GM23338 (cell line): ENCODE measurements at regions not wholly inside any gene's neighbourhood (a gene's known extent, or its start where the extent isn't known, plus 50 kb on each side); places are given as distances from the start of the nearest gene placed in this dataset.

ENCODE experiments used
- ATAC-seq: fragments of 200-7000 bp; cut with Tn5 transposase; 3 replicates; pipeline ENCODE4 v1.9.1; 2020
- DNase-seq: peaks from one replicate; pipeline ENCODE4 v3.0.0-alpha.2; 2015; ENCODE audit warnings: low spot score
- H2AFZ ChIP-seq: fragments of 200-600 bp; sonication (generic); 2 replicates; pipeline ENCODE4 v1.8.0; 2016; ENCODE audit warnings: antibody characterized with exemption, mild to moderate bottlenecking, moderate library complexity
- H3F3A ChIP-seq: fragments of 200-600 bp; sonication (generic); replicated peaks from 2 replicates; pipeline ENCODE4 v1.8.0; 2017; ENCODE audit warnings: antibody characterized with exemption, mixed run types, low read depth
- H3K27ac ChIP-seq: fragments of 200-600 bp; sonication (generic); 2 replicates; pipeline ENCODE4 v1.6.1; 2016; ENCODE audit warnings: low read depth
- H3K27me3 ChIP-seq: fragments of 200-600 bp; sonication (generic); 2 replicates; pipeline ENCODE4 v1.8.0; 2016; ENCODE audit warnings: mild to moderate bottlenecking, mixed run types, moderate library complexity; ENCODE audit not compliant: insufficient read depth
- H3K36me3 ChIP-seq: fragments of 200-600 bp; sonication (generic); 2 replicates; pipeline ENCODE4 v1.8.0; 2016; ENCODE audit warnings: mild to moderate bottlenecking; ENCODE audit not compliant: insufficient read depth
- H3K4me1 ChIP-seq: fragments of 200-600 bp; sonication (generic); 2 replicates; pipeline ENCODE4 v1.8.0; 2016; ENCODE audit warnings: mild to moderate bottlenecking, moderate library complexity; ENCODE audit not compliant: insufficient read depth
- H3K4me2 ChIP-seq: fragments of 200-600 bp; sonication (generic); 2 replicates; pipeline ENCODE4 v1.7.1; 2017; ENCODE audit warnings: mixed run types
- H3K4me3 ChIP-seq: fragments of 200-600 bp; sonication (generic); 2 replicates; pipeline ENCODE4 v1.6.1; 2016; ENCODE audit warnings: mixed run types
- H3K79me2 ChIP-seq: fragments of 200-600 bp; sonication (generic); replicated peaks from 2 replicates; pipeline ENCODE4 v1.8.0; 2017; ENCODE audit warnings: mild to moderate bottlenecking; ENCODE audit not compliant: insufficient read depth
- H3K9me2 ChIP-seq: fragments of 200-600 bp; sonication (generic); 2 replicates; pipeline ENCODE4 v1.8.0; 2017; ENCODE audit not compliant: insufficient read depth
- H4K20me1 ChIP-seq: fragments of 200-600 bp; sonication (generic); replicated peaks from 2 replicates; pipeline ENCODE4 v1.8.0; 2017; ENCODE audit warnings: mild to moderate bottlenecking; ENCODE audit not compliant: insufficient read depth
- H3K27ac Mint-ChIP-seq: 2 replicates; pipeline ENCODE4 v1.8.0; 2020; ENCODE audit warnings: inconsistent platforms, mild to moderate bottlenecking, moderate library complexity, mixed read lengths
- H3K27me3 Mint-ChIP-seq: 3 replicates; pipeline ENCODE4 v1.8.0; 2022; ENCODE audit warnings: low read depth, mild to moderate bottlenecking, moderate library complexity, mixed read lengths, inconsistent platforms; ENCODE audit not compliant: insufficient read depth, poor library complexity
- H3K36me3 Mint-ChIP-seq: 3 replicates; pipeline ENCODE4 v1.8.0; 2021; ENCODE audit warnings: low read depth, mild to moderate bottlenecking, inconsistent platforms, moderate library complexity, mixed read lengths
- H3K4me1 Mint-ChIP-seq: 3 replicates; pipeline ENCODE4 v1.8.0; 2020; ENCODE audit warnings: mild to moderate bottlenecking, inconsistent platforms, mixed read lengths
- H3K4me3 Mint-ChIP-seq: 3 replicates; pipeline ENCODE4 v1.8.0; 2021; ENCODE audit warnings: moderate library complexity, mild to moderate bottlenecking, inconsistent platforms, mixed read lengths
- H3K9me3 Mint-ChIP-seq: 3 replicates; pipeline ENCODE4 v1.8.0; 2020; ENCODE audit warnings: moderate library complexity, mild to moderate bottlenecking, inconsistent platforms, mixed read lengths
- CREB1 ChIP-seq: fragments of 250-450 bp; sonication (Bioruptor Pico); IDR thresholded peaks from 2 replicates; pipeline ENCODE4 v1.5.0; 2020; ENCODE audit warnings: low read depth, mild to moderate bottlenecking, moderate library complexity
- EZH2phosphoT487 ChIP-seq: fragments of 200-600 bp; sonication (generic); IDR thresholded peaks from one replicate; pipeline ENCODE4 v1.8.1; 2018; ENCODE audit warnings: antibody characterized with exemption; ENCODE audit not compliant: unreplicated experiment
- NANOG ChIP-seq: IDR thresholded peaks from 2 replicates; pipeline ENCODE4 v1.6.1; 2016; ENCODE audit warnings: antibody characterized with exemption, borderline replicate concordance
- POLR2AphosphoS5 ChIP-seq: IDR thresholded peaks from 2 replicates; pipeline ENCODE4 v1.6.1; 2016; ENCODE audit warnings: antibody characterized with exemption, low read depth
- STAT1 ChIP-seq: IDR thresholded peaks from one replicate; pipeline ENCODE4 v1.6.1; 2016; ENCODE audit warnings: antibody characterized with exemption; ENCODE audit not compliant: unreplicated experiment
- ZNF114 ChIP-seq: fragments of 250-450 bp; sonication (Bioruptor Pico); IDR thresholded peaks from 2 replicates; pipeline ENCODE4 v1.5.0; 2020; ENCODE audit warnings: mild to moderate bottlenecking, moderate library complexity
- TF ChIP-seq, protein P1 (sequence below), 2 experiments: fragments of 200-600 bp in 1 of 2; sonication (generic) in 1 of 2; conservative IDR thresholded peaks; 2 replicates each; pipeline versions ENCODE4 v1.5.1 to v1.6.1; 2016 to 2017; ENCODE audit warnings: antibody characterized with exemption in 2 of 2, low read depth in 2 of 2, mild to moderate bottlenecking in 2 of 2, moderate library complexity in 1 of 2
- TF ChIP-seq, protein P2 (sequence below): IDR thresholded peaks from 2 replicates; pipeline ENCODE4 v1.6.1; 2016; ENCODE audit warnings: antibody characterized with exemption
- TF ChIP-seq, protein P3 (sequence below): fragments of 250-450 bp; sonication (Bioruptor Pico); IDR thresholded peaks from 2 replicates; pipeline ENCODE4 v1.5.0; 2020; ENCODE audit warnings: mild to moderate bottlenecking, moderate library complexity

DNA sequence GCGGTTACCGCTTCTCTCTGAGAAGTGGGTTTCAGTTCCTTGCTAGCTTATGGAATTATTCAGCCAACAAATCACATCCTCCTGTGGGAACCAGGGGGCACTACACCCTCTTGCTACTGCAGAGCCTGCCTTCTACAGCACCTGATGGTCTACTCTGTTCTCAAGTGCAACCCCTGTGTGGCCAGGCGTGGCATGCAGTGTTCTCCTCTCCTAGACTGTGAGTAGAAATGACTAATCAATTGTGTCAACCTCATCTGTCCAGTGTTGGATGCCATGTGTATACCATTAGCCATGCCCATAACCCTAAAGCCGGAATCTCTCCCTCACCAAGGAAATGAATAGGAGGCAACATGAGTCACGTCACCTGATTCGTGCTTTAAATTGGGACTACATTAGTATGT is 117.2 kb upstream of the LIFR start:
- no peaks in the 10 kb centered on the region for H3K9me3 Mint-ChIP-seq
- H4K20me1 ChIP-seq, result no peaks in the 10 kb centered on the region; the same call in 1 of the 2 replicates
- TF ChIP-seq EZH2phosphoT487, result no peak
- TF ChIP-seq, protein P1, sequence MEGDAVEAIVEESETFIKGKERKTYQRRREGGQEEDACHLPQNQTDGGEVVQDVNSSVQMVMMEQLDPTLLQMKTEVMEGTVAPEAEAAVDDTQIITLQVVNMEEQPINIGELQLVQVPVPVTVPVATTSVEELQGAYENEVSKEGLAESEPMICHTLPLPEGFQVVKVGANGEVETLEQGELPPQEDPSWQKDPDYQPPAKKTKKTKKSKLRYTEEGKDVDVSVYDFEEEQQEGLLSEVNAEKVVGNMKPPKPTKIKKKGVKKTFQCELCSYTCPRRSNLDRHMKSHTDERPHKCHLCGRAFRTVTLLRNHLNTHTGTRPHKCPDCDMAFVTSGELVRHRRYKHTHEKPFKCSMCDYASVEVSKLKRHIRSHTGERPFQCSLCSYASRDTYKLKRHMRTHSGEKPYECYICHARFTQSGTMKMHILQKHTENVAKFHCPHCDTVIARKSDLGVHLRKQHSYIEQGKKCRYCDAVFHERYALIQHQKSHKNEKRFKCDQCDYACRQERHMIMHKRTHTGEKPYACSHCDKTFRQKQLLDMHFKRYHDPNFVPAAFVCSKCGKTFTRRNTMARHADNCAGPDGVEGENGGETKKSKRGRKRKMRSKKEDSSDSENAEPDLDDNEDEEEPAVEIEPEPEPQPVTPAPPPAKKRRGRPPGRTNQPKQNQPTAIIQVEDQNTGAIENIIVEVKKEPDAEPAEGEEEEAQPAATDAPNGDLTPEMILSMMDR (conservative IDR thresholded peaks at IDR 0.05; ENCODE audit: low read depth in 2 of 2), result peak; percentile 44 to 76; a peak in 3 of 4 replicates
- H3K27ac Mint-ChIP-seq, result no peak overlapping the region
- DNase-seq (peak; percentile 61), ATAC-seq (peak; percentile 86)
- H3K27ac ChIP-seq, result no peak overlapping the region
- H3K9me2 ChIP-seq, result 0 out of 2 replicates have a peak, but pooled peaks cover 5% of the 10 kb centered on the region
- no peaks in the 10 kb centered on the region for H3F3A ChIP-seq
- no peaks in the 10 kb centered on the region for H3K36me3 ChIP-seq
- no peaks in the 10 kb centered on the region; the same call in 2 of the 3 replicates for H3K4me1 Mint-ChIP-seq
- H3K27me3 ChIP-seq, result no peaks in the 10 kb centered on the region
- no peak overlapping the region for H3K4me2 ChIP-seq
- H3K4me3 Mint-ChIP-seq, result no peak overlapping the region
- no peak overlapping the region for H3K4me3 ChIP-seq
- no peaks in the 10 kb centered on the region for H3K4me1 ChIP-seq
- H3K36me3 Mint-ChIP-seq, result no peaks in the 10 kb centered on the region
- H3K27me3 Mint-ChIP-seq, result no peaks in the 10 kb centered on the region
- no peak overlapping the region for H2AFZ ChIP-seq
- no peaks in the 10 kb centered on the region for H3K79me2 ChIP-seq

DNA sequence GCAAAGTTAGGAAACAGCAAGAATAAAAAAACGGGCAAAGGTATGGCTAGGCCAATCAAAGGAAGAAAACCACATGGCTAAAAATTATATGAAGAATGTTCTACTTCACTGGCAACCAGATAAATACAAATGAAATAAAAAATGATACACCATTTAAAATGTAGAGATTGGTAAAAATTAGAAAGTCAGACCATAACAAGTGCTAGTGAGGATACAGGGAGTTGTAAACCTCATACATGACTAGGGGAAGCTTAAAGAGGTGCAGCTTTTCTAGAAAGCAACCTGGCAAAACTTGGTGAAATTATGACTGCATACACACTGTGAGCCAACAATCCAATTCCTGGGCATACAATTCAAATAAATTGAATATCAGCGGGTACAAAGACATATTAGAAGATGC is 119.0 kb upstream of the LIFR start:
- Histone ChIP-seq H3K79me2 (no peaks in the 10 kb centered on the region), H3F3A (no peaks in the 10 kb centered on the region), H3K27me3 (no peaks in the 10 kb centered on the region), H3K27ac (no peak overlapping the region), H3K4me3 (no peak overlapping the region), H2AFZ (no peak overlapping the region), H3K36me3 (no peaks in the 10 kb centered on the region), H3K9me2 (0 out of 2 replicates have a peak, but pooled peaks cover 5% of the 10 kb centered on the region), H3K4me1 (no peaks in the 10 kb centered on the region), H4K20me1 (no peaks in the 10 kb centered on the region), H3K4me2 (no peak overlapping the region)
- H3K9me3 Mint-ChIP-seq, result no peaks in the 10 kb centered on the region
- no peaks in the 10 kb centered on the region for H3K27me3 Mint-ChIP-seq
- no peak for TF ChIP-seq POLR2AphosphoS5
- no peak for TF ChIP-seq ZNF114 (CRISPR knock-in tag)
- no peak overlapping the region for H3K4me3 Mint-ChIP-seq
- H3K4me1 Mint-ChIP-seq, result no peaks in the 10 kb centered on the region; the same call in 2 of the 3 replicates
- DNase-seq (no peak), ATAC-seq (no peak)
- H3K36me3 Mint-ChIP-seq, result no peaks in the 10 kb centered on the region
- no peak overlapping the region for H3K27ac Mint-ChIP-seq

- Histone ChIP-seq H2AFZ (no peak overlapping the region), H3K4me1 (no peaks in the 10 kb centered on the region), H3K27ac (no peak overlapping the region), H4K20me1 (no peaks in the 10 kb centered on the region), H3K27me3 (no peaks in the 10 kb centered on the region), H3K4me2 (no peak overlapping the region), H3K9me2 (0 out of 2 replicates have a peak, but pooled peaks cover 5% of the 10 kb centered on the region), H3K79me2 (no peaks in the 10 kb centered on the region), H3F3A (no peaks in the 10 kb centered on the region), H3K4me3 (no peak overlapping the region), H3K36me3 (no peaks in the 10 kb centered on the region)
- Mint-ChIP-seq H3K4me1 (no peaks in the 10 kb centered on the region), H3K36me3 (no peaks in the 10 kb centered on the region), H3K27ac (no peak overlapping the region), H3K4me3 (no peak overlapping the region), H3K27me3 (no peaks in the 10 kb centered on the region), H3K9me3 (no peaks in the 10 kb centered on the region)
- ATAC-seq, result no peak
- no peak for DNase-seq
- TF ChIP-seq POLR2AphosphoS5, result no peak
- no peak for TF ChIP-seq CREB1 (CRISPR knock-in tag)
- TF ChIP-seq NANOG, result no peak
- TF ChIP-seq, protein P2, sequence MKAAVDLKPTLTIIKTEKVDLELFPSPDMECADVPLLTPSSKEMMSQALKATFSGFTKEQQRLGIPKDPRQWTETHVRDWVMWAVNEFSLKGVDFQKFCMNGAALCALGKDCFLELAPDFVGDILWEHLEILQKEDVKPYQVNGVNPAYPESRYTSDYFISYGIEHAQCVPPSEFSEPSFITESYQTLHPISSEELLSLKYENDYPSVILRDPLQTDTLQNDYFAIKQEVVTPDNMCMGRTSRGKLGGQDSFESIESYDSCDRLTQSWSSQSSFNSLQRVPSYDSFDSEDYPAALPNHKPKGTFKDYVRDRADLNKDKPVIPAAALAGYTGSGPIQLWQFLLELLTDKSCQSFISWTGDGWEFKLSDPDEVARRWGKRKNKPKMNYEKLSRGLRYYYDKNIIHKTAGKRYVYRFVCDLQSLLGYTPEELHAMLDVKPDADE, result no peak
- TF ChIP-seq, protein P3, sequence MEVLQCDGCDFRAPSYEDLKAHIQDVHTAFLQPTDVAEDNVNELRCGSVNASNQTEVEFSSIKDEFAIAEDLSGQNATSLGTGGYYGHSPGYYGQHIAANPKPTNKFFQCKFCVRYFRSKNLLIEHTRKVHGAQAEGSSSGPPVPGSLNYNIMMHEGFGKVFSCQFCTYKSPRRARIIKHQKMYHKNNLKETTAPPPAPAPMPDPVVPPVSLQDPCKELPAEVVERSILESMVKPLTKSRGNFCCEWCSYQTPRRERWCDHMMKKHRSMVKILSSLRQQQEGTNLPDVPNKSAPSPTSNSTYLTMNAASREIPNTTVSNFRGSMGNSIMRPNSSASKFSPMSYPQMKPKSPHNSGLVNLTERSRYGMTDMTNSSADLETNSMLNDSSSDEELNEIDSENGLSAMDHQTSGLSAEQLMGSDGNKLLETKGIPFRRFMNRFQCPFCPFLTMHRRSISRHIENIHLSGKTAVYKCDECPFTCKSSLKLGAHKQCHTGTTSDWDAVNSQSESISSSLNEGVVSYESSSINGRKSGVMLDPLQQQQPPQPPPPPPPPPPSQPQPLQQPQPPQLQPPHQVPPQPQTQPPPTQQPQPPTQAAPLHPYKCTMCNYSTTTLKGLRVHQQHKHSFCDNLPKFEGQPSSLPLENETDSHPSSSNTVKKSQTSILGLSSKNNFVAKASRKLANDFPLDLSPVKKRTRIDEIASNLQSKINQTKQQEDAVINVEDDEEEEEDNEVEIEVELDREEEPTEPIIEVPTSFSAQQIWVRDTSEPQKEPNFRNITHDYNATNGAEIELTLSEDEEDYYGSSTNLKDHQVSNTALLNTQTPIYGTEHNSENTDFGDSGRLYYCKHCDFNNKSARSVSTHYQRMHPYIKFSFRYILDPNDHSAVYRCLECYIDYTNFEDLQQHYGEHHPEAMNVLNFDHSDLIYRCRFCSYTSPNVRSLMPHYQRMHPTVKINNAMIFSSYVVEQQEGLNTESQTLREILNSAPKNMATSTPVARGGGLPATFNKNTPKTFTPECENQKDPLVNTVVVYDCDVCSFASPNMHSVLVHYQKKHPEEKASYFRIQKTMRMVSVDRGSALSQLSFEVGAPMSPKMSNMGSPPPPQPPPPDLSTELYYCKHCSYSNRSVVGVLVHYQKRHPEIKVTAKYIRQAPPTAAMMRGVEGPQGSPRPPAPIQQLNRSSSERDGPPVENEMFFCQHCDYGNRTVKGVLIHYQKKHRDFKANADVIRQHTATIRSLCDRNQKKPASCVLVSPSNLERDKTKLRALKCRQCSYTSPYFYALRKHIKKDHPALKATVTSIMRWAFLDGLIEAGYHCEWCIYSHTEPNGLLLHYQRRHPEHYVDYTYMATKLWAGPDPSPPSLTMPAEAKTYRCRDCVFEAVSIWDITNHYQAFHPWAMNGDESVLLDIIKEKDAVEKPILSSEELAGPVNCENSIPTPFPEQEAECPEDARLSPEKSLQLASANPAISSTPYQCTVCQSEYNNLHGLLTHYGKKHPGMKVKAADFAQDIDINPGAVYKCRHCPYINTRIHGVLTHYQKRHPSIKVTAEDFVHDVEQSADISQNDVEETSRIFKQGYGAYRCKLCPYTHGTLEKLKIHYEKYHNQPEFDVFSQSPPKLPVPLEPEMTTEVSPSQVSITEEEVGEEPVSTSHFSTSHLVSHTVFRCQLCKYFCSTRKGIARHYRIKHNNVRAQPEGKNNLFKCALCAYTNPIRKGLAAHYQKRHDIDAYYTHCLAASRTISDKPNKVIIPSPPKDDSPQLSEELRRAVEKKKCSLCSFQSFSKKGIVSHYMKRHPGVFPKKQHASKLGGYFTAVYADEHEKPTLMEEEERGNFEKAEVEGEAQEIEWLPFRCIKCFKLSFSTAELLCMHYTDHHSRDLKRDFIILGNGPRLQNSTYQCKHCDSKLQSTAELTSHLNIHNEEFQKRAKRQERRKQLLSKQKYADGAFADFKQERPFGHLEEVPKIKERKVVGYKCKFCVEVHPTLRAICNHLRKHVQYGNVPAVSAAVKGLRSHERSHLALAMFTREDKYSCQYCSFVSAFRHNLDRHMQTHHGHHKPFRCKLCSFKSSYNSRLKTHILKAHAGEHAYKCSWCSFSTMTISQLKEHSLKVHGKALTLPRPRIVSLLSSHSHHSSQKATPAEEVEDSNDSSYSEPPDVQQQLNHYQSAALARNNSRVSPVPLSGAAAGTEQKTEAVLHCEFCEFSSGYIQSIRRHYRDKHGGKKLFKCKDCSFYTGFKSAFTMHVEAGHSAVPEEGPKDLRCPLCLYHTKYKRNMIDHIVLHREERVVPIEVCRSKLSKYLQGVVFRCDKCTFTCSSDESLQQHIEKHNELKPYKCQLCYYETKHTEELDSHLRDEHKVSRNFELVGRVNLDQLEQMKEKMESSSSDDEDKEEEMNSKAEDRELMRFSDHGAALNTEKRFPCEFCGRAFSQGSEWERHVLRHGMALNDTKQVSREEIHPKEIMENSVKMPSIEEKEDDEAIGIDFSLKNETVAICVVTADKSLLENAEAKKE (CRISPR knock-in tag), result no peak
- no peak for TF ChIP-seq STAT1
- no peak for TF ChIP-seq EZH2phosphoT487
Observed at GRCh38 chr5:38677636-38678035, 121.2 kb upstream of the LIFR start.
